SK-N-SH (cell line): ENCODE measurements at regions not wholly inside any gene's neighbourhood (a gene's known extent, or its start where the extent isn't known, plus 50 kb on each side); places are given as distances from the start of the nearest gene placed in this dataset.

ENCODE experiments used
- CTCF ChIP-seq: fragments of 200-600 bp; sonication (generic); IDR thresholded peaks from 2 replicates; pipeline ENCODE4 v1.6.1; 2017; ENCODE audit warnings: antibody characterized with exemption, mild to moderate bottlenecking, moderate library complexity
- USF1 ChIP-seq: IDR thresholded peaks from 2 replicates; pipeline ENCODE4 v1.4.0; 2012; ENCODE audit warnings: low read depth, borderline replicate concordance

GRCh38 chr18:50458366-50458765, 83.5 kb downstream of the SKA1 start:
- no peak for TF ChIP-seq USF1
- TF ChIP-seq CTCF, result no peak
